GM21737 (cell line): ENCODE measurements at regions not wholly inside any gene's neighbourhood (a gene's known extent, or its start where the extent isn't known, plus 50 kb on each side); places are given as distances from the start of the nearest gene placed in this dataset.
"Not testable (repeated sequence)": the region's sequence is repeated elsewhere in the genome, so short reads cannot be mapped to it uniquely, and the experiment has no call there.

Source experiments
- ATAC-seq: cut with Tn5 transposase; IDR thresholded peaks from one replicate; pipeline ENCODE4 v1.9.1; 2021; ENCODE audit warnings: mild to moderate bottlenecking, moderate library complexity; ENCODE audit not compliant: unreplicated experiment

DNA sequence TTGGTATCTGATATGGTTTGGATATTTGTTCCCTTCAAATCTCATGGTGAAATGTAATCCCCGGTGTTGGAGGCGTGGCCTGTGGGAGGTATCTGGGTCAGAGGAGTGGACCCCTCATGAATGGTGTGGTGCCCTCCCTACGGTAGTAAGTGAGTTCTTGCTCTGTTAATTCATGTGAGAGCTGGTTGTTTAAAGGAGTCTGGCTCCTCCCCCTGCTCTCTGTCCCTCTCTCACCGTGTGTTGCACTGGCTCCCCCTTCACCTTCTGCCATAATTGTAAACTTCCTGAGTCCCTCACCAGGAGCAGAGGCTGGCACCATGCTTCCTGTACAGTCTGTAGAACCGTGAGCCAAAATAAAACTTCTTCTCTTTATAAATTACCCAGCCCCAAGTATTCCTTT, 246.9 kb upstream of the AGTR1 start:
- ATAC-seq, result no peak

DNA sequence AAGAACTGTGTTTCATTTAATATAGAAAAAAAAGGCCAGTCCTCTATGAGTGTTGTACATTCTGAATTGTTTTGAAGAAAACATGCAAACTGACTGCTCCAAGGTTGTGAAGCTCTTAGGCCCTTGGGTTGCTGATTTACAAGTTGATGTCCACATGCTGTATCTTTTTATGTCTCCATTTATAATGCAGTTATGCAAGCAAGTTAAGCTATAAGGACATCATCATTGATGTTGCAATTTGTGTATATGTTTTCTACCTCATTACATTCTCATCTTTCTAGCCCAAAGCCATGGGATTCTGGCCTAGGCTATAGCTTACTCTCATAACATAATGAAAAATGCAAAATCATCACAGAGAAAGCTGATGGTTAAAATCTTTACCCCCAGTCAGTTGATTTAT, 245.7 kb upstream of the AGTR1 start:
- no peak for ATAC-seq

DNA sequence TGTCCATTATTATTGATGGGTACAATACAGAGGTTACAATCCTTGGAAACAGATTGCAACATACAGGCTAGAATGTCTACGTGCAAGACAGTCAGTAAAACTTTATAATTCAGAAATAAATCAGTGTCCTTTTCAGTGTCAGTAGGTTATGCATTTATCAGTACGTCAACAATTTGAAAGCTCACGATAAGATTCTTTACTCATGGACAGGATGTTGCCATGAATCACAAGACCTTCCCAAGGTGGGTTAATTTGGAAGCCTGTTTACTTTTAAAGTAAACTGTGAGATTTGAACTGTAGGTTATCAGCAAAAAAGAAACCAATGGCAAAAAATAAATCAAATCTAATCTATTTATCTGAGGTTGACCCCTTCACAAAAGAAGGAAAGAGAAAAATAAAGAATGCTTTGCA, 243.9 kb upstream of the AGTR1 start:
- ATAC-seq, result no peak

DNA sequence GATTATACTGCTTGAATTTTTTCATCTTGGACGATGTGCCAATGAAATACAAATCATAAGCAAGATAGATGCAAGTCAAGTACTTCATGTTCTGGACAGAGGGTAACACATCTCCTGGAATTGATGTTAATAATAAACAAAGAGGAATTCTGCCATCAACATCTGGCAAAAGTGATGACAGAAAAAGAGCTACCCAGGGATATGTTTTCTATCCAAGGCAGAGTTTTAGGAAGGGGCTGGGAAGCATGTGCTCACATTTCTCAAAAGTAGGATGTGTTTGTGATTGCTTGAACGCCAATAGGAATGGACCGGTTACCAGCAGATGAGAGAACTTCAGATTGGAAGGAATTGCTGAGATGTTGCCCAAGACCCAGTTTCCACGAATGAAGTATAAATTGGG, 242.6 kb upstream of the AGTR1 start:
- no peak for ATAC-seq

DNA sequence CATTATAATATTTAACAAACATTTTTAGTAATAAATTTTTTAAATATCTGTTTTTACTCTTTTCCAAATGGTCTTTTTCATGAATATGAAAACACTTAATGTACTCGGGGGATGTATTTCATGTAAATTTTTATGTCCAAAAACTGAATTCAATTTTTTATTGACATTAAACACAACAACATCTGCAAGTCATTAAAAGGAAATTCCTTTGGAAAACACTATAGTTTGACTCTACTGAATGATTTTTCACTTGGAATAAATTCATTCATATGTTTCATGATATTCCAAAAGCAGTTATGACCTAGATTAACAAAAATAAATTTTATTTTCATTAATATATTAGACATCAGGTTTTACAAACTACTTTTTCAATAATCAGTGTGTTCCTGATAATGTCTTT, 239.8 kb upstream of the AGTR1 start:
- ATAC-seq, result no peak

DNA sequence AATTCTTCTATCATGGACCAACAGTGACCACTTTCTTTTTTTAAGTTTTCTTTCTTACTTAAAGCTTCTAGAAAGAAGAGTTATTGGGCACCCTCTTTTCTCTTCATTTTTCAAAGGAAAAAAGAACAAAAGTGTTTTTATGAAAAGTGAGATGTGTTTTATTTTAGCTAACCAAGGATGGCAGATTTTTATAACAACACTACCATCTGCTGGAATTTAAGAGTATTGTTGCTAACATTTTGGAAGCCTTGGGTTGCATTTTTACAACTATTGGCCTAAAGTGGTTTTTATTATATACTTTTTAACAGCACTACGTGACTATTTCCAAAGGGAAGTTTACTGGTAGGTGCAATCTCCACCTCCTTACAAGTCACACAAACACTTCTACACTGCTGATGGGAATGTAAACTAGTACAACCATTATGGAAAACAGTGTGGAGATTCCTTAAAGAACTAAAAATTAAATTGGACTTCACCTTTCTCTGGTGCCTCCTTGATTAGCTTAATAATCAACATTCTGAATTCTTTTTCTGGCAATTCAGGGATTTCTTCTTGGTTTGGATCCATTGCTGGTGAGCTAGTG, 237.7 kb upstream of the AGTR1 start:
- no peak for ATAC-seq

DNA sequence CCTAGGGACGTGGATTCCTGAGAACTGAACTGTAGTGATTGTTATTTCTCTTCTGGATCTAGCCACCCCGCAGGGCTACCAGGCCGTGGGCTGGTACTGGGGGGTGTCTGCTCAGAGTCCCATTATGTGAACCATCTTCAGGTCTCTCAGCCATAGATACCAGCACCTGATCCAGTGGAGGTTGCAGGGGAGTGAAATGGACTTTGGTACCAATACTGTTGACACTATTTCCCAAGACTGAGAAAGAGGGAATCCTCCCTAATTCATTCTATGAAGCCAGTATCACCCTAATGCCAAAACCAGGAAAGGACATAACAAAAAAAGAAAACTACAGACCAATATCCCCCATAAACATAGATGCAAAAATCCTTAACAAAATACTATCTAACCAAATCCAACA, 237.0 kb upstream of the AGTR1 start:
- ATAC-seq, result no peak

DNA sequence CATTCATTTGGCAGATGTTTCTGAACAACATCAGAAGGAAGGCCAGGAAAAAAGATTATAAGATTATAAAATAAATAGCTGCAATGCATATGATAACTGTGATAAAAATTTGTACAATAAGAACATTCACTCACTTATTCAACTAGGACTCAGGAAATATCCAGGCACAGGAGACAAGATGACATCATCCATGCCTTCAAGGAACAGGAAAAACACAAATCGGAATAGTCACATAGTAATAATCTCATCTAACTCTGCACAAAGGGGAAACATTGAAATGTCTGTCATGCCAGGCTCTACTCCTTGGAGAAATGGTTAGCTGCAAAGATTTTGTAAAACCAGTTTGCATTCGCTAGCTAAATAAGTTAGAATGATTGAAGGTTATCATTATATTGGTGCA, 233.5 kb upstream of the AGTR1 start:
- ATAC-seq, result no peak

DNA sequence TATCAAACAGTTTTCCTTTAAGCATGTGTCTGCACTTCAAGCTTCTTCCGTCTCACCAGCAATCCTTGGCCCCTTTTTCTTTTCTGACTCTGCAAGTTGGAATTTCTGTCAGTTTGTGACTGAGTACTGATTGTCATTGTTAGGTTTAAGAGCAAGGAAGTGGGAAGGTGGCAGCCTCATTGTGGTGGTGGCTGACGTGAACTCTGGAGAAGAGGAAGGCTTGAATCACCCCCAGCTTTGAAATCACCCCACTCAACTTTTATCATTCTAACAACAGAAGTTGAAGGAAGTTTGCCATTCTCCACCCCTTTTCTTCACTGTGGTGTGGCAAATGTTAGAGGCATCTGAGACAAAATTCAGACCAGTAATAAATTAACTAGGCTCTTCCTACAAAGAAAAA, 231.6 kb upstream of the AGTR1 start:
- ATAC-seq, result no peak

DNA sequence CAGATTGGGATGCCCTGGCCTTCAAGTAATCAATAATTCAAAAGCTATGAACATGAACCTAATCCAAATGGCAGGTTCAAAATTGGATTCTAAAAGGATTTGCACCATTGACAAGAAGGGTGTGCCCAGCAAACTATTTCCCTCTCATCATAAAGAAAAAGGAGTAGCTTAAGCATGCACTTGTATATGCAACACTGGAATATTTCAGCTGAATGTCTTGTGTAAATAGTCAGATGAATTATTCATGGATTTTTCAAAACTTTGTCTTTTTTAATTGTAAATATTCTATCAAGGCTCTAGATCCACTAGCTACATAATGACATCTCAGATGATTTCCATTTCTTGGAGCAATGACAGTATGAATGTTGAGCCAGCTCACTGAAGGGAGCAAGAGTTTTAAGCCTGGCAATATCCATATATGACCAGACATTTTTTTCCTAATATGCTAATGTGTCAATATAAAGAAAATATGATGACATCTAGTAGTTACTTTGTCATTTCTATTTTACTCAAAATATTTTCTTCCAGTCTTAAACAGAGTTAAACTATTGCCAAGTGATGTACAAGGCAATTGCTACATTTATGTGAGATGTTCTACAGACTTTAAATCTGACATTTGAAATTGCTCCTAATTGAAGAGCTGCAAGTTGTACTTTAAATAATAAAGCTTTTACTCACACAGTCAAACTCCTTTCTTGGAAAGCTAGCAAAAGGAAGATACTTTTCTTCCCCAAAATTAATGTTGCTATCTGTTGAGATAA, 230.5 kb upstream of the AGTR1 start:
- ATAC-seq, result no peak

DNA sequence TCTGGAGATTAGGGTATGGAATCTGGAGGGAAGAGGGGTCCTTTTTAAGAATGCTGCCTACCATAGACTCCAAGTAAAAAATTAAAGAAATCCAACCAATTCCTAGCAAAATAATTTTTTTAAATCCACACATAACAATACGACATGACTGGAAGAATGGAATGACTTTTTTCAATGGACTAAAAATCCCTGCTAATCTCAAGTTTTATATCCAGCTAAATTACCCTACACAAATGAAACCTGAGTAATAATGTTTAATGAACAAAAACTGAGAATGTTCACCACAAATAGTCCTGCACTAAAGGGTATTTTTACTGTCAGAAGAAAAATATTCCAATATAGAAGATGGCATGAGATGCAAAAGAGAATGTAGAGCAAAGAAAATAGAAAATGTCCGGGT, 220.3 kb upstream of the AGTR1 start:
- ATAC-seq, result no peak

DNA sequence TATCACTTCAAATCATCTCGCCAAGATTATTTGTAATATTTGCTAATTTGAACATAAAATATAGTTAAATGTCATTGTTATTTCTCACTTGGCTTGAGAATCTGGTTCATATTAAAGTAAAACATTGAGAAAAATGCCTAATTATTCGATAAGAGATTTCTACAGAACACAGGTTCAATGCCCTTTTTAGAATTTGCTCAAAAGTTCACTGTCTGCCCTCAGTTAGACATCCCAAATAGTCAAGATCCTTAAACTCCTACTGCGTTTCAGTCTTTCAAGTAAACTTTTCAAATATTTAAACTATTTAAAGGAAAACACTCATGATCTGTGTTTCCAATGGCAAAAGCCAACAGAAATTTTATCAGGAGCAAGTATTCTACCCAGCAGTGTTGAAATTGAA, 204.1 kb upstream of the AGTR1 start:
- ATAC-seq, result no peak

DNA sequence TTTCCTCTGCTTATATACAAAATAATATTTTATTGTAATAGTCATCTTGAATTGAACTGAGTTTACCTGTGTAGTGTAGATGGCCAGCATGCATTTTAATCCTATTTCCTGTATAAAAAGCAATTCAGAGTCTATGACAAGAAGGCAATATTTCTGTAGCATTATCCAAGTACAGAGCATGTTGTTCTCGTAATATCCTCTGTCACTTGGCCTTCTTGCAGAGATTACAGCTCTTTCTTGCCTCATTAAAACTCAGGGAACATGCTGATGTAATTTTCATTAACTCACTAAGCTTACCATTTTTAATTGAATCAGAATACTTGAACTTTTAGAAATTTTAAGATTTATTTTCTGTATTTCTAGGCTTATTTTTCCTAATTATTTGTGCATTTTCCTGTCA, 203.3 kb upstream of the AGTR1 start:
- no peak for ATAC-seq

DNA sequence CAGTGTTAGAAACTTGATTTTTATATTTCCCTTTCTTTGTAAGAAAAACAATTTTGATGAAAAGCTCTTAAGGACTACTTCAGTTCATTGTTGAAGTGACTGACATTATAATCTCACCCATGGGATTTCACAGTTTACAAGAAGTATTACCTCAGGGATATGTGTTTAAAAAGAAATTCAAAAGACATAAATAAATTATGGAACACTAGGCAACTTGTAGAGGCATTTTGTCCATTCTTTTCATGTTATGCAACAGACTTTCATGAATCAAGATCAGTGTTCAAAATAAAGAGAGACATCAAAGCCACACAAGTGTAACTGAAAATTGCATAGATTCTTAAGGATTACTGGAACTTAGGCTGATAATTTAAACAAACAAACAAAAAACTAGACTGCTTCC, 196.8 kb upstream of the AGTR1 start:
- ATAC-seq, result no peak

DNA sequence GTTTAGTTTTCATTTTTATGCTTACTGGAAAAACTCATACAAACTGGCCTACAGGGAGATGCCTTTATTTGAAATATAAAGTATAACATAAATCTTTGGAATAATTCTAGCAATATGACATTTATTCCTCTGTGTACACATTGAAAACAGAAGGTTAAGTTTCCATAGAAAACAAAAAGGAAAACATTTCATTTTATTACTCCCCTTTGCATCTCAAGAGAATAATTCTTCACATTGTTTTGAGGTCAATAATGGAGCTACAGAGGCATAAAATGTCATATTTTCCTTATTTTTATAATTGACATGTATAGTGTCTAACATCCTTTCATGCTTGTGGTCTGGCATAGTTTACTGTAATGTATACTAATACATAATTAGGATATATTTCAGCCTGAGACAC, 187.6 kb upstream of the AGTR1 start:
- ATAC-seq, result no peak

DNA sequence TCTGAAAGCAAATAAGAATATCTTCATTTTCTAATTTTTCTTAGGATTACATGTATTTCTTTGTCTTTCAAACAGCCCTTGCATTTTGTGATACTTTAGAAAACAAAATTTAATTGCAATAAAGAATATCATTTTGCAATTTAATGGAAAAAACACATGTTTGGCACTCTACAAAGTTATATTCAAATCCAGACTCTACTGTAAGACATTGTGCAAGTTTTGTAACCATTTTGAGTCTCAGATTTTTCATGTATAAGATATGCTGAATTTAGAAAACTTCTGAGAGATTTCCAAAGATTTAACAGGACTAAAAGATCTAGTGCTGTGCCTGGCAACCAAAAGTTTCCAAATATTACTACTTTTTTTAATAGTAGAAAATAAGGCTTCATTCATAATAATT, 187.1 kb upstream of the AGTR1 start:
- no peak for ATAC-seq

DNA sequence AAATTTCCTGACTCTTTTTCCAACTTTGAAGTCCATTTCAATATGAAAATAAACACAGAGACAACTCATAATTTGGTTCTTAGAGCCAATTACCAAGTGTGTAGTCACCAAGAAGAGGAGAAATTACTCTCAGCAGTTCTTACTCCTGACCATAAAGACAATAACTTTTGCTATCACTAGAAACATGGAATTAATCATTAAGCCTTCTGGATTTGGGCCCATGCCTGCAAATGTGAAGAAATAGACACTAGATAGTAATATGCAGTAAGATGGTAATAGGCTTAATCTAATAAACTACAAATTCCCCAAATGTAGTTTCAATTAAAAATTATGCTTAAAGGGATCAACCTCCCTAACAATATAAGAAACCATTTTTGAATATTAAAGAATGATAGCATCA, 185.1 kb upstream of the AGTR1 start:
- ATAC-seq, result no peak

DNA sequence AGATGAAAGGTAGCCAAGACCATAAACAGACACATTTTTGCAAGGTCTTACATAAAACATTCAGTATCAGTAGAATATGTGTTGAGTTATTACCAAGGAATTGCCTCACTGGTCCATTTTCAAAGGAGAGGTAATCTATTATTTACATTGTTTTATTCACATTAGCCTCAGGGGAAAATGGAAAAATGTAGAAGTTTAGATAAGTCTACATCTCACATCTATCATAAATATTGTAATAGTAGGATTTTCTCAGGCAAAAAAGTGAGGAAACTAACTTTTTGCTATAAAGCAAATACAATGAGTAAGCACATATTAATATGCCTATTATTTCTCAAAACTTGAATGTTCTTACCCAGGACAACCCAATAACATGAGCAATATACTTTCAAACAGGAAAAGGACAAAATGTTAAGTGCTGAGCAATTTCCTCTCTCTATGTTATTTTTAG, 184.6 kb upstream of the AGTR1 start:
- ATAC-seq, result no peak

DNA sequence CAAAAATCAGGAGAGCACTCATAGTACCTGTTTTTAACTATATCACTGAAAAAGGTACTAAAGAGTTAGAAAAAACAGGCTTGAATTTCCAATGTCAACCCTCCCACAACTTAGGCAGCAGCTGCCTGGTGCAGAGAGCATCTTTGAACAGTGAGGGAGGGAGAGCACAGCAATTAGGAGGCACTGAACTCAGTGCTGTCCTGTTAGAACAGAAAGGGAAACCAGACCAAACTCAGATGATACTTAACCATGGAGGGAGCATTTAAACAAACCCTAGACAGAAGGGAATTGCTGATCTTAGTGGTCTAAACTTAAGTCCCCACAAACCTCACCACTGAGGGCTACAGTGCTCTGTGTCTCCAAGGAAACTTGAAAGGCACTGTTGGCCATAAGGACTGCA, 179.2 kb upstream of the AGTR1 start:
- ATAC-seq, result no peak

DNA sequence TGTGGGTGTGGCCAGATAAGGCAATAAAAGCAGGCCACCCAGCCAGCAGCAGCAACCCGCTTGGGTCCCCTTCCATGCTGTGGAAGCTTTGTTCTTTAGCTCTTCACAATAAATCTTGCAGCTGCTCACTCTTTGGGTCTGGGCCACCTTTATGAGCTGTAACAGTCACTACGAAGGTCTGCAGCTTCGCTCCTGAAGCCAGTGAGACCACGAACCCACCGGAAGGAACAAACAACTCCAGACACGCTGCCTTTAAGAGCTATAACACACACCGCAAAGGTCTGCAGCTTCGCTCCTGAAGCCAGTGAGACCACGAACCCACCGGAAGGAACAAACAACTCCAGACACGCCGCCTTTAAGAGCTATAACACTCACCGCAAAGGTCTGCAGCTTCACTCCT, 172.1 kb upstream of the AGTR1 start:
- not testable (repeated sequence) for ATAC-seq

DNA sequence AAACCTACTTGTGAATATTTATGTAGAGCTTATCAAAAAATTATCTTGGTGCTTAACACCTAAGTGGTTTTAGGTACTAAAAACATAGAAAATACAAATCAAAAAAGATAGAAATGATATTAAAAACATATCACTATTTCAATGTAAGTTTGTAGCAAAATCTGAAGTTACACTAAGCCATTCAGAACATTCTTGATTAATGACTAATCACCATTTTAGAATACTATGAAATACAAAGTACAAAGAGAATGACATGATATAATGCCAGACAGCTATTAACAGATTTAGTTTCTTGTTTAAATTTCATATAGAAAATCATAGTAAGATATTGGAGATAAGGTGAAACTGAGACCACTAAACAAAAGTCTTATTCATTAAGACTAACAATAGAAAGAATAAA, 169.7 kb upstream of the AGTR1 start:
- no peak for ATAC-seq

DNA sequence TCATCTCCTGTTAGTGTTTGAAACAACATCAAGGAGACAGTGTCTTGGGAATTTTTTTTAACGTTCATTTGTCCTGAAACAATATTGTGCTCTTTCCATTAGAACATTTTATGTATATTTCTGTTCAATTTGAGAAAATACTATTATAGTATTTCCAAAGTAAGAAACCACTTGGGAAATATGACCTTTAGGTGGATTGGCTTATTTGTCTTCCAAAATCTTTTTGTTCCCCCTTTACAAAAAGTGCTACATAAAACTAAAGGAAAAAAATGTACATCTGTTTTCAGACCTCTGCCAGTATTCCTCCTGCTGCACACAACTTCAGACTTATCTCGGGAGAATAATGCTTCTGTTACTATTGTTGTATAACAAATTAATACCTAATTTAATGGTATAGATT, 165.9 kb upstream of the AGTR1 start:
- no peak for ATAC-seq

DNA sequence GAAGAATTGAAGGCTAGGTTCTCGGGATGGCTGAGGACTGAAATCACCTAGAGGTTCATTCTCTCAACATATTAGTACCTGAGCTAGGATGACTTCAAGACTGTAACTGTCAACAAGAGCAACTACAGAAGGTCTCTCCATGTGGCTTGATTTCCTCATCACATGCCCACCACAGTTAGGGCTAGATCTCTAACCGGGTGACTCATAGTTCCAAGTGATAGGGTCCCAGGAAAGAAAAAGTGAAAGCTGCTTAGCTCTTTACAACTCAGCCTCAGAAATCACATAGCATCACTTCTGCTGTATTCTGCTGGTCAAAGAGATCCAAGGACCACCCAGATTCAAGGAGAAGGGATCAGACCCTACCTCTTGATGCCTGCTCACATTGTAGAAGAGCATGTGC, 165.4 kb upstream of the AGTR1 start:
- no peak for ATAC-seq
